CD14-positive monocyte (primary cell): ENCODE measurements at regions not wholly inside any gene's neighbourhood (a gene's known extent, or its start where the extent isn't known, plus 50 kb on each side); places are given as distances from the start of the nearest gene placed in this dataset.

Experiments
- DNase-seq, 3 donors: peaks; one replicate each; pipeline ENCODE4 v3.0.0-alpha.2; 2011 to 2022
- H2AFZ ChIP-seq: 2 replicates; pipeline ENCODE4 v1.6.0; 2012; ENCODE audit warnings: mild to moderate bottlenecking, low read depth, low read length, inconsistent platforms; ENCODE audit not compliant: insufficient read depth, poor library complexity, severe bottlenecking
- H3K27ac ChIP-seq, 2 donors: 1 replicate in 1 of 2; 2 replicates in 1 of 2; pipeline ENCODE4 v1.5.1; 2012 to 2013; ENCODE audit warnings: low read length in 2 of 2, control low read depth in 1 of 2, inconsistent platforms in 1 of 2, low read depth in 1 of 2, mild to moderate bottlenecking in 1 of 2
- H3K27me3 ChIP-seq, 2 donors: one replicate each; pipeline versions ENCODE4 v1.6.0 to v1.6.1; 2011 to 2013; ENCODE audit warnings: low read length in 2 of 2; ENCODE audit not compliant: control insufficient read depth in 2 of 2, insufficient read depth in 2 of 2
- H3K36me3 ChIP-seq, 2 donors: replicated peaks in 1 of 2; 1 replicate in 1 of 2; 2 replicates in 1 of 2; pipeline versions ENCODE4 v1.5.1 to v1.6.1; 2012 to 2013; ENCODE audit warnings: low read length in 2 of 2, control low read depth in 1 of 2, inconsistent platforms in 1 of 2, mild to moderate bottlenecking in 1 of 2; ENCODE audit not compliant: insufficient read depth in 2 of 2, control insufficient read depth in 1 of 2
- H3K4me1 ChIP-seq, 2 donors: 1 replicate in 1 of 2; 2 replicates in 1 of 2; pipeline versions ENCODE4 v1.5.1 to v1.6.1; 2012 to 2013; ENCODE audit warnings: low read length in 2 of 2, control low read depth in 1 of 2, inconsistent platforms in 1 of 2, mild to moderate bottlenecking in 1 of 2, moderate library complexity in 1 of 2; ENCODE audit not compliant: insufficient read depth in 2 of 2, control insufficient read depth in 1 of 2
- H3K4me2 ChIP-seq: replicated peaks from 2 replicates; pipeline ENCODE3; 2012; ENCODE audit warnings: low read length, moderate library complexity, mild to moderate bottlenecking; ENCODE audit not compliant: poor library complexity, severe bottlenecking; ENCODE audit errors: extremely low read depth
- H3K4me3 ChIP-seq, 3 experiments: fragments of 200-600 bp in 1 of 3; sonication (generic) in 1 of 3; replicated peaks in 1 of 3; 1 replicate in 2 of 3; 2 replicates in 1 of 3; pipeline ENCODE4 v1.5.1; 2011 to 2013; ENCODE audit warnings: low read length in 3 of 3, mild to moderate bottlenecking in 3 of 3, control low read depth in 2 of 3, low read depth in 2 of 3, inconsistent platforms in 1 of 3, moderate library complexity in 1 of 3
- H3K79me2 ChIP-seq: 2 replicates; pipeline ENCODE4 v1.6.0; 2012; ENCODE audit warnings: mild to moderate bottlenecking, control low read depth, inconsistent platforms, low read length, moderate library complexity; ENCODE audit not compliant: insufficient read depth
- H3K9ac ChIP-seq: 2 replicates; pipeline ENCODE4 v1.6.0; 2017; ENCODE audit warnings: low read length, mild to moderate bottlenecking; ENCODE audit not compliant: insufficient read depth, poor library complexity, severe bottlenecking
- H3K9me3 ChIP-seq, 2 donors: replicated peaks in 1 of 2; 1 replicate in 1 of 2; 2 replicates in 1 of 2; pipeline versions ENCODE4 v1.5.1 to v1.6.1; 2012 to 2013; ENCODE audit warnings: low read length in 2 of 2, control low read depth in 1 of 2; ENCODE audit not compliant: control insufficient read depth in 1 of 2, insufficient read depth in 1 of 2
- H4K20me1 ChIP-seq: 2 replicates; pipeline ENCODE4 v1.6.0; 2012; ENCODE audit warnings: mild to moderate bottlenecking, low read length, control low read depth, moderate library complexity; ENCODE audit not compliant: insufficient read depth
- H3K27ac Mint-ChIP-seq, 7 donors: one replicate each; pipeline ENCODE4 v1.8.0; 2020; ENCODE audit warnings: mild to moderate bottlenecking in 7 of 7, mixed read lengths in 7 of 7, moderate library complexity in 6 of 7, inconsistent platforms in 2 of 7
- H3K27me3 Mint-ChIP-seq, 3 donors: one replicate each; pipeline ENCODE4 v1.8.0; 2021 to 2022; ENCODE audit warnings: low read depth in 3 of 3, mild to moderate bottlenecking in 3 of 3, mixed read lengths in 3 of 3, moderate library complexity in 3 of 3, inconsistent platforms in 1 of 3
- H3K36me3 Mint-ChIP-seq, 2 donors: one replicate each; pipeline ENCODE4 v1.8.0; 2020; ENCODE audit warnings: mixed read lengths in 2 of 2, inconsistent platforms in 1 of 2, mild to moderate bottlenecking in 1 of 2
- H3K4me1 Mint-ChIP-seq: one replicate; pipeline ENCODE4 v1.8.0; 2020; ENCODE audit warnings: mild to moderate bottlenecking, mixed read lengths
- H3K4me3 Mint-ChIP-seq, 2 donors: one replicate each; pipeline ENCODE4 v1.8.0; 2020; ENCODE audit warnings: mild to moderate bottlenecking in 2 of 2, mixed read lengths in 2 of 2, moderate library complexity in 1 of 2
- H3K9me3 Mint-ChIP-seq, 7 donors: one replicate each; pipeline ENCODE4 v1.8.0; 2020 to 2022; ENCODE audit warnings: mixed read lengths in 7 of 7, mild to moderate bottlenecking in 6 of 7, moderate library complexity in 6 of 7, inconsistent platforms in 2 of 7
- WGBS: methylation state at CpG from one replicate; pipeline ENCODE4 v1.1.5; 2013; ENCODE audit warnings: missing lambda C conversion rate; ENCODE audit not compliant: insufficient coverage; 5-methylcytosine and 5-hydroxymethylcytosine counted together
- intact Hi-C, 2 donors: fragments of 100-400 bp; cut with micrococcal nuclease; formaldehyde crosslinking; loops; one replicate each; pipeline versions ENCODE4 v1.15.0 to v1.15.1; 2023
- TF ChIP-seq, protein P1 (sequence below): fragments of 200-600 bp; IDR thresholded peaks from one replicate; pipeline ENCODE4 v1.8.0; 2022; ENCODE audit warnings: antibody characterized with exemption, mild to moderate bottlenecking

DNA sequence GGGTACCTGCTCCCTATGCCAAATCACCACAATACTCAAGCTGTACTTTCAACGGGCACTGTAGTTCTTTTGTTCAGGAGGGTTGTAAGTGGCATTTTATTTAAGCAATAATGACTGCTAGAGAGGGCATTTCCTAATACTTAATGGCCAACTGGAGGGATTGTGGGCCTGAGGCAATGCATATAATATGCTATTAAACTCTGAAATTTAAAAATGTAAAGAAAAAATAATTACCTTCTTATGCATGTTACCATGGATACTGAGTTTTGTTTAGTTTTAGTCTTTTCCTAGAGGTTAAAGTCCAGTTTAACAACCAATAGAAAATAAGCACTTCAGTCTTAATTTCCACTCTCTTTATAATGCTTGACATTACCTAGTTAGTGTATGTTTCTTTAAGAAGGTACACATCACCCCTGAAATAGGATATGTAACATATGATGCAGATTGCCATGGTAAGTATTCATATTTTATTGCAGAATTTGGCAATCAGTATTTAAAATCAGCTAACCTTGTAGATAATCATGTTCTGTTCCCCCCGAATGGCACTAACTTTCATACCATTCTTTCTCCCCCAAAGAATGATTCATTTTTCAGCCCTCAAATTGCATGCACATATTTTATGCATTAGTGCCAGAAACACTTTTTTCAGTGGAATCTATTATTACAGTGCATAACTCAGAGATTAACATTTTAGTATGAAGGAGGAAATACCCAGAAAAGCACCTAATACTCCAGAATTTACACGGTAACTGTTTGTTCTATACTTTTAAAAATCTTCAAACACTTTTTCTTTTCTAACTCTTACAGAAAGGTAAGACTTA is 90.3 kb upstream of the ZNF438 start:
- no peak overlapping the region for H3K4me3 ChIP-seq
- no peaks in the 10 kb centered on the region for H3K27me3 ChIP-seq
- no peak overlapping the region for H3K4me2 ChIP-seq
- no peaks in the 10 kb centered on the region for H3K4me1 ChIP-seq
- no peak overlapping the region for H2AFZ ChIP-seq
- no peak overlapping the region for H3K27ac ChIP-seq
- no peaks in the 10 kb centered on the region for H3K36me3 ChIP-seq
- intact Hi-C loops, result no loop called here
- H3K27me3 Mint-ChIP-seq, result peaks cover 0 to 1% (median 0%) of the 10 kb centered on the region in 3 donors
- no peaks in the 10 kb centered on the region for H3K4me1 Mint-ChIP-seq
- H3K9me3 ChIP-seq, result no peaks in the 10 kb centered on the region
- no peak overlapping the region for H3K27ac Mint-ChIP-seq
- H4K20me1 ChIP-seq, result no peaks in the 10 kb centered on the region
- TF ChIP-seq, protein P1, sequence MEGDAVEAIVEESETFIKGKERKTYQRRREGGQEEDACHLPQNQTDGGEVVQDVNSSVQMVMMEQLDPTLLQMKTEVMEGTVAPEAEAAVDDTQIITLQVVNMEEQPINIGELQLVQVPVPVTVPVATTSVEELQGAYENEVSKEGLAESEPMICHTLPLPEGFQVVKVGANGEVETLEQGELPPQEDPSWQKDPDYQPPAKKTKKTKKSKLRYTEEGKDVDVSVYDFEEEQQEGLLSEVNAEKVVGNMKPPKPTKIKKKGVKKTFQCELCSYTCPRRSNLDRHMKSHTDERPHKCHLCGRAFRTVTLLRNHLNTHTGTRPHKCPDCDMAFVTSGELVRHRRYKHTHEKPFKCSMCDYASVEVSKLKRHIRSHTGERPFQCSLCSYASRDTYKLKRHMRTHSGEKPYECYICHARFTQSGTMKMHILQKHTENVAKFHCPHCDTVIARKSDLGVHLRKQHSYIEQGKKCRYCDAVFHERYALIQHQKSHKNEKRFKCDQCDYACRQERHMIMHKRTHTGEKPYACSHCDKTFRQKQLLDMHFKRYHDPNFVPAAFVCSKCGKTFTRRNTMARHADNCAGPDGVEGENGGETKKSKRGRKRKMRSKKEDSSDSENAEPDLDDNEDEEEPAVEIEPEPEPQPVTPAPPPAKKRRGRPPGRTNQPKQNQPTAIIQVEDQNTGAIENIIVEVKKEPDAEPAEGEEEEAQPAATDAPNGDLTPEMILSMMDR, result no peak
- no peaks in the 10 kb centered on the region for H3K36me3 Mint-ChIP-seq
- no CpG with 5 or more reads among the region's 3 CpGs for WGBS
- H3K9me3 Mint-ChIP-seq, result no peaks in the 10 kb centered on the region
- no peak overlapping the region for H3K9ac ChIP-seq
- H3K4me3 Mint-ChIP-seq, result no peak overlapping the region
- DNase-seq, result no peak
- no peaks in the 10 kb centered on the region for H3K79me2 ChIP-seq

DNA sequence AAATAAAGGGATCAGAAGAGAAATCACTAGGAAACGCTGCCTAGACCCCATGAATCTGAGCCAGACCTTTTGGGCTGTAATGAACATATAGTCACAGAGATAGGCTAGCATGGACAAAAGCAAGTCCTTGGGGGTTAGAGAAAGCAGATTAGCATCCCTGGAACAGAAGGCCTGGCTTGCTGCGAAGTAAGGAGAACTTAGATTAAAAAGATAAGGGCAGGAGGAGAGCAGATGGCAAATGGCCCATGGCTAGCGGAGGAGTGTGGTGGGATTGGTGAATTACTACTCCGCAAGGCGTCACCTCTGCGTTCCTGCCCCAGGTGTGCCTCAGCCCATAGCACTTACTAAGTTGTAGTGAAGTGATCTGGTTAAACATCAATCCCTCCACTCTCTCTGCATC is 92.3 kb upstream of the ZNF438 start:
- no peak for DNase-seq
- H3K27ac Mint-ChIP-seq, result no peak overlapping the region
- H3K27me3 ChIP-seq, result no peaks in the 10 kb centered on the region
- H3K4me1 ChIP-seq, result no peaks in the 10 kb centered on the region
- H3K4me2 ChIP-seq, result no peak overlapping the region
- peaks cover 0 to 1% (median 0%) of the 10 kb centered on the region in 3 donors for H3K27me3 Mint-ChIP-seq
- H3K27ac ChIP-seq, result no peak overlapping the region
- intact Hi-C loops, result no loop called here
- no peaks in the 10 kb centered on the region for H4K20me1 ChIP-seq
- H3K4me3 Mint-ChIP-seq, result no peak overlapping the region
- H3K9me3 ChIP-seq, result no peaks in the 10 kb centered on the region
- H3K9ac ChIP-seq, result no peak overlapping the region
- H3K4me1 Mint-ChIP-seq, result no peaks in the 10 kb centered on the region
- H3K36me3 ChIP-seq, result no peaks in the 10 kb centered on the region
- no peak overlapping the region for H2AFZ ChIP-seq
- no peaks in the 10 kb centered on the region for H3K79me2 ChIP-seq
- H3K4me3 ChIP-seq, result no peak overlapping the region
- no peaks in the 10 kb centered on the region for H3K9me3 Mint-ChIP-seq
- H3K36me3 Mint-ChIP-seq, result no peaks in the 10 kb centered on the region
- 100% methylated on average over 2 of the region's 6 CpGs for WGBS
- TF ChIP-seq, protein P1, result no peak
